ENCODE measurements at regions not wholly inside any gene's neighbourhood (a gene's known extent, or its start where the extent isn't known, plus 50 kb on each side); places are given as distances from the start of the nearest gene placed in this dataset.

GRCh38 chr10:108901781-108902618 lies 1021.3 kb downstream of the XPNPEP1 start:
- Mint-ChIP-seq H3K27me3 (no peaks in the 10 kb centered on the region), H3K4me1 (no peaks in the 10 kb centered on the region), H3K27ac (no peak overlapping the region), H3K9me3 (no peaks in the 10 kb centered on the region), H3K36me3 (ENCODE audit: low read depth) (no peaks in the 10 kb centered on the region), H3K4me3 (no peak overlapping the region)
- no peak for ATAC-seq
- no peak for DNase-seq

GRCh38 chr10:108899670-108900069 lies 1023.6 kb downstream of the XPNPEP1 start:
- DNase-seq (no peak), ATAC-seq (no peak)
- Mint-ChIP-seq H3K4me3 (no peak overlapping the region), H3K4me1 (no peaks in the 10 kb centered on the region), H3K36me3 (ENCODE audit: low read depth) (no peaks in the 10 kb centered on the region), H3K9me3 (no peaks in the 10 kb centered on the region), H3K27ac (no peak overlapping the region), H3K27me3 (no peaks in the 10 kb centered on the region)

- Mint-ChIP-seq H3K9me3 (peaks cover 11% of the 10 kb centered on the region), H3K4me3 (no peak overlapping the region), H3K27ac (no peak overlapping the region), H3K4me1 (no peaks in the 10 kb centered on the region), H3K27me3 (no peaks in the 10 kb centered on the region), H3K36me3 (ENCODE audit: low read depth) (no peaks in the 10 kb centered on the region)
- DNase-seq (no peak), ATAC-seq (no peak)
Observed at GRCh38 chr10:108894402-108895301, 1028.7 kb downstream of the XPNPEP1 start.

- ATAC-seq (no peak), DNase-seq (no peak)
- Mint-ChIP-seq H3K4me3 (no peak overlapping the region), H3K4me1 (no peaks in the 10 kb centered on the region), H3K27me3 (no peaks in the 10 kb centered on the region), H3K27ac (no peak overlapping the region), H3K9me3 (no peaks in the 10 kb centered on the region), H3K36me3 (ENCODE audit: low read depth) (no peaks in the 10 kb centered on the region)
Observed at GRCh38 chr10:108877095-108877561, 1046.2 kb downstream of the XPNPEP1 start.

GRCh38 chr10:108872854-108873253 lies 1050.5 kb downstream of the XPNPEP1 start:
- DNase-seq (no peak), ATAC-seq (no peak)
- Mint-ChIP-seq H3K36me3 (ENCODE audit: low read depth) (no peaks in the 10 kb centered on the region), H3K27me3 (no peaks in the 10 kb centered on the region), H3K9me3 (no peaks in the 10 kb centered on the region), H3K4me1 (no peaks in the 10 kb centered on the region), H3K27ac (no peak overlapping the region), H3K4me3 (no peak overlapping the region)

GRCh38 chr10:108868881-108869280 lies 1054.4 kb downstream of the XPNPEP1 start:
- no peak for DNase-seq
- Mint-ChIP-seq H3K9me3 (peaks cover 7% of the 10 kb centered on the region), H3K27me3 (no peaks in the 10 kb centered on the region), H3K4me3 (no peak overlapping the region), H3K4me1 (no peaks in the 10 kb centered on the region), H3K27ac (no peak overlapping the region), H3K36me3 (ENCODE audit: low read depth) (no peaks in the 10 kb centered on the region)
- ATAC-seq: no peak

- peaks cover 11% of the 10 kb centered on the region for H3K9me3 Mint-ChIP-seq
- no peaks in the 10 kb centered on the region for H3K36me3 Mint-ChIP-seq (ENCODE audit: low read depth)
- no peak for ATAC-seq
- no peaks in the 10 kb centered on the region for H3K4me1 Mint-ChIP-seq
- no peaks in the 10 kb centered on the region for H3K27me3 Mint-ChIP-seq
- H3K4me3 Mint-ChIP-seq: no peak overlapping the region
- no peak for DNase-seq
- no peak overlapping the region for H3K27ac Mint-ChIP-seq
Observed at GRCh38 chr10:108862676-108863350, 1060.5 kb downstream of the XPNPEP1 start.

GRCh38 chr10:108861181-108861754 lies 1062.0 kb downstream of the XPNPEP1 start:
- H3K4me1 Mint-ChIP-seq: no peaks in the 10 kb centered on the region

GRCh38 chr10:108852211-108852610 lies 1071.1 kb downstream of the XPNPEP1 start:
- Mint-ChIP-seq H3K36me3 (ENCODE audit: low read depth) (no peaks in the 10 kb centered on the region), H3K27me3 (no peaks in the 10 kb centered on the region), H3K27ac (no peak overlapping the region), H3K4me1 (peaks cover 1% of the 10 kb centered on the region), H3K9me3 (peaks cover 6% of the 10 kb centered on the region), H3K4me3 (no peak overlapping the region)
- DNase-seq (no peak), ATAC-seq (no peak)

More at GRCh38 chr10:108861181-108861754, 1062.0 kb downstream of the XPNPEP1 start:
- H3K27me3 Mint-ChIP-seq: no peaks in the 10 kb centered on the region
- no peak for ATAC-seq
- no peak for DNase-seq
- no peak overlapping the region for H3K27ac Mint-ChIP-seq
- H3K4me3 Mint-ChIP-seq: no peak overlapping the region
- peaks cover 11% of the 10 kb centered on the region for H3K9me3 Mint-ChIP-seq
- no peaks in the 10 kb centered on the region for H3K36me3 Mint-ChIP-seq (ENCODE audit: low read depth)

- Mint-ChIP-seq H3K4me3 (no peak overlapping the region), H3K27me3 (no peaks in the 10 kb centered on the region), H3K36me3 (ENCODE audit: low read depth) (no peaks in the 10 kb centered on the region), H3K9me3 (peaks cover 6% of the 10 kb centered on the region), H3K27ac (no peak overlapping the region), H3K4me1 (peaks cover 1% of the 10 kb centered on the region)
- DNase-seq (no peak), ATAC-seq (no peak)
Observed at GRCh38 chr10:108850138-108850854, 1073.0 kb downstream of the XPNPEP1 start.

GRCh38 chr10:108849688-108850087 lies 1073.6 kb downstream of the XPNPEP1 start:
- DNase-seq (no peak), ATAC-seq (no peak)
- Mint-ChIP-seq H3K27me3 (no peaks in the 10 kb centered on the region), H3K9me3 (peaks cover 6% of the 10 kb centered on the region), H3K4me3 (no peak overlapping the region), H3K27ac (no peak overlapping the region), H3K4me1 (peaks cover 1% of the 10 kb centered on the region), H3K36me3 (ENCODE audit: low read depth) (no peaks in the 10 kb centered on the region)

GRCh38 chr10:108849186-108849585 lies 1074.1 kb downstream of the XPNPEP1 start:
- no peak for DNase-seq
- no peak overlapping the region for H3K27ac Mint-ChIP-seq
- peaks cover 5% of the 10 kb centered on the region for H3K9me3 Mint-ChIP-seq
- ATAC-seq: no peak
- no peaks in the 10 kb centered on the region for H3K27me3 Mint-ChIP-seq
- no peaks in the 10 kb centered on the region for H3K36me3 Mint-ChIP-seq (ENCODE audit: low read depth)
- no peak overlapping the region for H3K4me3 Mint-ChIP-seq
- H3K4me1 Mint-ChIP-seq: peaks cover 1% of the 10 kb centered on the region

GRCh38 chr10:108848046-108848445 lies 1075.3 kb downstream of the XPNPEP1 start:
- H3K27ac Mint-ChIP-seq: no peak overlapping the region
- DNase-seq (no peak), ATAC-seq (no peak)
- no peaks in the 10 kb centered on the region for H3K27me3 Mint-ChIP-seq
- H3K9me3 Mint-ChIP-seq: no peaks in the 10 kb centered on the region
- no peak overlapping the region for H3K4me3 Mint-ChIP-seq
- peaks cover 1% of the 10 kb centered on the region for H3K4me1 Mint-ChIP-seq
- H3K36me3 Mint-ChIP-seq (ENCODE audit: low read depth): no peaks in the 10 kb centered on the region

- no peak overlapping the region for H3K27ac Mint-ChIP-seq
- no peaks in the 10 kb centered on the region for H3K36me3 Mint-ChIP-seq (ENCODE audit: low read depth)
- no peaks in the 10 kb centered on the region for H3K27me3 Mint-ChIP-seq
- DNase-seq (no peak), ATAC-seq (no peak)
- H3K4me3 Mint-ChIP-seq: no peak overlapping the region
- no peaks in the 10 kb centered on the region for H3K9me3 Mint-ChIP-seq
- no peaks in the 10 kb centered on the region for H3K4me1 Mint-ChIP-seq
Observed at GRCh38 chr10:108840944-108841343, 1082.4 kb downstream of the XPNPEP1 start.

Data from activated naive CD8-positive, alpha-beta T cell treated with anti-CD3 and anti-CD28 coated beads, Interleukin-2, amount 50 U/mL, for 24 hours (primary cell).